ENCODE measurements at regions not wholly inside any gene's neighbourhood (a gene's known extent, or its start where the extent isn't known, plus 50 kb on each side); places are given as distances from the start of the nearest gene placed in this dataset.

DNA sequence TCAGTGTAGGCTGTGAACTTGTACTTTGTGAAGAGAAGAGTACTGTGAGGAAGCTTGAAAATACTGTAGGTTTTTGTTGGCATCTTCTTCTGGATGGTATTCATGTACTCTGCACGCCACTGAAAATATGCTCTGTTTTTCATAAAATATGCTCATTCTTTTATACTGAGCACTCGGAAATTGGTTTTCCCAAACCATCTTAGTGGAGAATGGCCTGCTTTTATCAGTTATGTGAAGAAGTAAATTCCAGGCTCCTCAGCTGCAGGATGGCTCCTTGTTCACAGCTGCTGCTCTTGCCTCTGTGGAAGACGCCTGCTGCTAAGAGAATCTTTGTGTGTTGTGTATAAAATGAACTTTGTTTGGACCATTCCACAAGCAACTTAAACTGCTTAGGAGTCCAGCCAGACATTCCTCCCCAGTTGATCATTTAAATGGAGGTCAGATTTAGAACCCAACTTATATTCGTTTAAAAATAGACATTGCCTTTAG is 443.5 kb upstream of the RGS6 start:
- TF ChIP-seq POLR2AphosphoS5 (IDR thresholded peaks at IDR 0.05) (no peak), POLR2A (IDR thresholded peaks at IDR 0.05) (no peak)
